ENCODE measurements at regions not wholly inside any gene's neighbourhood (a gene's known extent, or its start where the extent isn't known, plus 50 kb on each side); places are given as distances from the start of the nearest gene placed in this dataset.

DNA sequence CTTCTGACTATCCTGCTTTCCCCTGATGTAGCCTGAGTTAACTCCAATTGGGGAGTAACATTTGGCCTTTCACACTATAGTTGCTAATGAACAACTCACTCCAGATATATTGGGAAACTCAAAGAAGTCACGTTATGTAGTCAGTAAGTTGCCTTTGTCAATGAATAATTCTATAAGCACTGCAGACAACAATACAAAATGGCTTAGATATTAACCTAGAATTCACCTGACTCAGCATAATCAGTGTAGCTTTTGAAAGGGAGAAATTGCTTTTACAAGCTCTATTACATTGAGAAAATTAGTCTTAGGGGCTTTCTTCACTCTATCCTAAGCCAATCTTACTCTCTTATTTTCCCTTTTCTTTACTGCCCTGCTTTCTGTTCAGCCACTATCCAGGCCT, 303.5 kb upstream of the NR5A2 start:
- no peak for DNase-seq

DNA sequence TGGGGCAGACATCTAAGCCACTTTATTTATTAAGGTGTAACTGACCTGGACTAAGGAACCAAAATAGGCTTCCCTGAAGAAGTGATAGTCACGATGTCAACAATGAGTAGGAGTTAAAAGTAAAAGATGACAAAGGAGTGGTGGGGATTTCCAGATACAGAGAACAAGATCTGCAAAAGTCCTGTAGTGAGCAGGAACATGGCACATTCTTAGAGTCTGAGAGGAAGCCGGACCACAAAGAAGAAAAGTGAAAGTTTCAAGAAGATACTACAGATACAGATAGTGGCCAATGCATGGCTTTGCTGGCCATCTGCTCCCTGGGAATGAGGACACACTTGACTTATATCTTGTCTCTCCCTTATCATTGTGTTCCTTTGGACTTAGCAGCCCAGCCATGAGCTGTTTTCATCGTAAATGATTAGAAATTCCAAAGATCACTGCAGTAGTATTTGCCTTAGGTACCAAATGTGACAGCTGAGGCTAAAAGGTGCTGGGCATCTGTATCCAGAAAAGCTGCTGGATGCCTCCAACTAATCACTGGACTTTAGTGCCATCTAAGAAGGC, 302.4 kb upstream of the NR5A2 start:
- no peak for DNase-seq

DNA sequence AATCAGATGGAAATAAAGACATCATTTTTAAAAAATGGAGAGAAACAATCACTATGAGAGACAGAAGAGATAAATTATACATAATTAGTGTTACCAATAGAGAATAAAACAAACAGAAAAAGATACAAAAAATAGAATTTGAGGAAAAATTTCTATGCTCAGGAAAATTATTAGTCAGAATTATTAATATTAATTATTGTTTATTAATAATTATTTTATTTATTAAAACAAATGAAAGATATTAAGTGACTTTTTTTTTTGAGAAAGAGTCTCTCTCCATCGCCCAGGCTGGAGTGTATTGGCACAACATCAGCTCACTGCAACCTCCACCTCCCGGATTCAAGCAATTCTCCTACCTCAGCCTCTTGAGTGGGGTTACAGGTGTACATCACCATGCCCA, 299.8 kb upstream of the NR5A2 start:
- no peak for DNase-seq

GRCh38 chr1:199728345-199728744, 299.2 kb upstream of the NR5A2 start:
- DNase-seq, result no peak

- no peak for DNase-seq
Measured at GRCh38 chr1:199733125-199733524, 294.4 kb upstream of the NR5A2 start.

- DNase-seq, result no peak
Measured at GRCh38 chr1:199734186-199734585, 293.3 kb upstream of the NR5A2 start.

- DNase-seq, result no peak
Measured at GRCh38 chr1:199735660-199736059, 291.9 kb upstream of the NR5A2 start.

DNA sequence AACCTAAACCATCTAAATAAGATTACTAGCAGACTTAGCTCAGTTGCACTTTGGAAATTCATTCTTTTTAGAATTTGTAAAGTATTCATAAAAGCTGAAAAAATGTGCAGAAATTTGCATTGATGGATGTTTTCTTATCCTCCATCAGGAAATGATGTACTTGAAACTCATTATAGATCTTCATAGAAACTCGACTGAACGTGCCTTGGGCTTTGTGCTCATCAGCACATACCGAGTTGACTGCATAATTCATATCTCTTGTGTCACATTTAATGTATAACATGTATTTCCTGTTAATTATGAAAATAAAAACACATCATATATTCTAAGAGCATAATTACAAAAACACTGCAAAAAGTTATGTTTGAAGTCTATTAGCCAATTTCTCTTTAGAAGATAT, 290.9 kb upstream of the NR5A2 start:
- no peak for DNase-seq

GRCh38 chr1:199741586-199741985, 285.9 kb upstream of the NR5A2 start:
- no peak for DNase-seq

- no peak for DNase-seq
Measured at GRCh38 chr1:199742547-199742946, 285.0 kb upstream of the NR5A2 start.

DNA sequence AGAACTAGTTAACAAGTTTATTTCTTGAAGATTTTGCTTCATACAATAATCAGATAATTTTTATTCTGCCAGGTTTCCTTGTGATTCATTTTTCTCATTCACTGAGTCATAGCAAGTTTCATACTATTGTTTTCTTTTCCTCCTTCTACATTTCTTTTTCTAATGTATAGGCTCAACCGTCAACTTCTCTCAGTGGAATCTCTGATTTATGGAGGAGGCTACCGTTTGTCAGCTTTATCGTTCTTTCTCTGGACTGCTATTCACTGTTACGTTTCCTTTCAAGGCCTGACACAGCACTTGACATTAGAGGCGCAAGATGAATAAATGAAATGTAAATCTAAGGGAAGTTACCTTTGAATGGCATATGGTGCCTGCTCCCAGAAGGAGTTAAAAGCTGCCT, 284.3 kb upstream of the NR5A2 start:
- no peak for DNase-seq

GRCh38 chr1:199746666-199747384, 280.7 kb upstream of the NR5A2 start:
- no peak for DNase-seq

- DNase-seq, result no peak
Measured at GRCh38 chr1:199747984-199748383, 279.5 kb upstream of the NR5A2 start.

GRCh38 chr1:199751506-199751905, 276.0 kb upstream of the NR5A2 start:
- DNase-seq, result no peak

DNA sequence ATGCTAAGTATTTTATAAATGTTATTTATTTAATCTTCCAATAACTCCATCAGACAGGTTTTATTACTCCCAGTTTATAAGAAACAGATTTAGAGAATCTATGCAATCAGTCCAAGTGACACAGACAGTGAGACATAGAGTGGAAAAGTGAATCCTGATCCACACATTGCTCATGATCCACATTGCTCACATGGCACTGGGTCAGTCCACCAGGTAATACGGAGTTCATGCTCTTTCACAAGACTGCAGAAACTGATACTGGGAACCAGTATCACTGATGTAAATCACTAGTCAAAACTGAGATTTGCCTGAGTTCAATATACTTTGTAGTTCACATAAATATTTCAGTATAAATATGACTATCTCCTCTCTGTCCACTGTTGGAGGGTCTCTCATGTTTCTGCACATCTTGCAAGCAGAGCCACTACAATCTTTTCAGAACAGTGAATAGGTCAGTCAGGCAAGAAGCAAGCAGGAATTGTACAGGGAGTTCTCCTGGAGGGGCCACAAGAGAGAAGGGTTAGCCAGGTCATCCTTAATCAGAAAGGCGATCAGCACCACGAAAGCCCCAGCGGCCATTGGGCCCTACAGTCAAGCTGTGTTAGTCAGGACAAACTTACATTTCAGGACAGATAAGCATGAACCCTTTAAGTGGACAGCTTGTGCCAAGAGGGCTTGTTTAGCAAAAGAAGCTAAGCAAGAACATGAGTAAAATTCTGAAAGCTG, 275.4 kb upstream of the NR5A2 start:
- DNase-seq, result no peak

DNA sequence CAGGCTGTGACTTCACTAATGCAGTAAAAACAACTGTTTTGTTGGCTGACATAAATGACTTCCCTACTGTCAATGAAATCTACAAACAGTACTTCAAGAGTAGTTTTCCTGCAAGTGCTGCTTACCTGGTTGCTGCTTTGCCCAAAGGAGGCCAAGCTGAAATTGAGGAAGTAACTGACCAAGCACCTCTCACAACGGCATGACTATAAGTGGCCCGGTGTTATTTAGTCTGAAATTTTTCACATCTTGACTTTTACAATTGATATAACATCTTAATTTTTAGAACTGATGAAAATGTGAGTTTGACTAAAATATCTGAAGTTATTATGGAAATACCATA, 274.9 kb upstream of the NR5A2 start:
- DNase-seq, result no peak

- no peak for DNase-seq
Measured at GRCh38 chr1:199753513-199753912, 274.0 kb upstream of the NR5A2 start.

GRCh38 chr1:199756066-199756465, 271.4 kb upstream of the NR5A2 start:
- DNase-seq, result no peak

GRCh38 chr1:199758626-199759255, 268.8 kb upstream of the NR5A2 start:
- no peak for DNase-seq

GRCh38 chr1:199759268-199759730, 268.2 kb upstream of the NR5A2 start:
- DNase-seq, result no peak

- no peak for DNase-seq
Measured at GRCh38 chr1:199762572-199762971, 264.9 kb upstream of the NR5A2 start.

GRCh38 chr1:199766218-199766792, 261.2 kb upstream of the NR5A2 start:
- DNase-seq, result no peak

GRCh38 chr1:199767700-199768099, 259.8 kb upstream of the NR5A2 start:
- DNase-seq, result no peak

All from NCI-H1105 (cell line).